NB4 (cell line): ENCODE measurements at regions not wholly inside any gene's neighbourhood (a gene's known extent, or its start where the extent isn't known, plus 50 kb on each side); places are given as distances from the start of the nearest gene placed in this dataset.

Experiments
- DNase-seq: peaks from one replicate; pipeline ENCODE4 v3.0.0; 2010; ENCODE audit warnings: low read depth
- H3K4me3 ChIP-seq: one replicate; pipeline ENCODE4 v1.5.1; 2011; ENCODE audit warnings: mild to moderate bottlenecking, low read depth, low read length, moderate library complexity
- CTCF ChIP-seq: IDR thresholded peaks from one replicate; pipeline ENCODE4 v1.5.1; 2012; ENCODE audit warnings: low read depth, low read length
- MYC ChIP-seq: IDR thresholded peaks from 2 replicates; pipeline ENCODE4 v1.6.1; 2011; ENCODE audit warnings: low read depth, low read length
- POLR2A ChIP-seq: IDR thresholded peaks from 2 replicates; pipeline ENCODE4 v1.6.1; 2011; ENCODE audit warnings: mild to moderate bottlenecking; ENCODE audit not compliant: insufficient read length; ENCODE audit errors: extremely low read depth
- TF ChIP-seq, protein P1 (sequence below): IDR thresholded peaks from 2 replicates; pipeline ENCODE4 v1.6.1; 2011; ENCODE audit warnings: low read depth, low read length

GRCh38 chr12:113758165-113758924 is 207.8 kb downstream of the RBM19 start:
- no peak overlapping the region for H3K4me3 ChIP-seq
- DNase-seq = no peak
- TF ChIP-seq POLR2A = no peak
- TF ChIP-seq CTCF = no peak
- TF ChIP-seq, protein P1, sequence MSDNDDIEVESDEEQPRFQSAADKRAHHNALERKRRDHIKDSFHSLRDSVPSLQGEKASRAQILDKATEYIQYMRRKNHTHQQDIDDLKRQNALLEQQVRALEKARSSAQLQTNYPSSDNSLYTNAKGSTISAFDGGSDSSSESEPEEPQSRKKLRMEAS = no peak
- no peak for TF ChIP-seq MYC

DNA sequence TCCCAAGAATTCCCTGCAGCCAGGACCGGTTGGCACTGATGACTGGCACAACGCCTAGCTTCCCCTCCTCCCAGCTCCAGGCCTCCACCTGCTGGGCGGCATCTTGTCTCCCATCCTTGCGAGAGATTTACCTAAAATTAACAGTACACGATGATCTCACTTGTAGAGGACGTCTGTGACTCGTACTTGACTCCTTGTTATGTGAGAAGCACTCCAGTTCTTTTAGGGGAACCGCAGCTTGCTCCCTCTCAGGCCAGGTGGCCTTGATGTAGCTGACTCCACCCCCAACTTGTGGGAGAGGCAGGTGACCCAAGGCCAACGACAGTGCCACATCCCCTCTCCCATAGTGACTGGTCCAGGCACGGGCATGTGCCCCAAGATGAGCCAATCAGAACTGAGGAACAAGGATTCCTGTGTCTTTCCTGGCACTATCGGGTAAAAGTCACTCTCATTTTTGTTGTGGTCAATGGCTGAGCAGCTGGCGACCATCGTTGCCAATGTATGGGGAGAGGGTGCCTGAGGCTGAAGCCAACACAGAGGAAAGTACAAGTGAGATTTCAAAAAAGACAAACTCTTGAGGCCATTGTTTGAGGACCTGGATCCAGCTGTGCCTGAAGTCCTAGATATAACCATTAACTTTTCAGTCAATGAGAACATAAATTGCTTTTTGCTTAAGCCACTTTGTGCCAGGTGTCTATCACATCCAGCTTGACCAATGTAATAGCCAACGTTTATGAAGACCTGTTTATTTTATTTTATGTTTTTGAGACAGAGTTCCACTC is 208.7 kb downstream of the RBM19 start:
- TF ChIP-seq, protein P1 = no peak
- TF ChIP-seq CTCF (no peak), MYC (no peak)
- H3K4me3 ChIP-seq = no peak overlapping the region
- DNase-seq = no peak

DNA sequence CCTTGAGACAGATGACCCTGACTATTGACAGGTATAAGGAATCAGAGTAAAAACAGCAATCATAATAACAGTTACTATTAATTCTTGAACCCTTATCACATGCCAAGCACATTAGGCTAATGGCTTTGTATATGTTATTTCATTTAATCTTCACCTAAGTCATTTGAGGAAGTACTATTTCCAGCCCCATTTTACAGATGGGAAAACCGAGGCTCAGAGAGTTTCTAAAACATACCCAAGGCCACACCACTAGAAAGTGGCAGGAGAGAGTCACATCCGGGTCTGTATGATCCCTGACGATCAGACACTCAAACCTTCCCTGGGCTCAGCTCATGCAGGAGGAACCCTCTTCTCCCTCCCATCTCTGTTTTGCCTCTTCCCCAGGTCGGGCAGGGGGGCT is 209.5 kb downstream of the RBM19 start:
- DNase-seq = no peak
- no peak overlapping the region for H3K4me3 ChIP-seq
- TF ChIP-seq, protein P1 = no peak
- TF ChIP-seq POLR2A (no peak), CTCF (no peak), MYC (no peak)

DNA sequence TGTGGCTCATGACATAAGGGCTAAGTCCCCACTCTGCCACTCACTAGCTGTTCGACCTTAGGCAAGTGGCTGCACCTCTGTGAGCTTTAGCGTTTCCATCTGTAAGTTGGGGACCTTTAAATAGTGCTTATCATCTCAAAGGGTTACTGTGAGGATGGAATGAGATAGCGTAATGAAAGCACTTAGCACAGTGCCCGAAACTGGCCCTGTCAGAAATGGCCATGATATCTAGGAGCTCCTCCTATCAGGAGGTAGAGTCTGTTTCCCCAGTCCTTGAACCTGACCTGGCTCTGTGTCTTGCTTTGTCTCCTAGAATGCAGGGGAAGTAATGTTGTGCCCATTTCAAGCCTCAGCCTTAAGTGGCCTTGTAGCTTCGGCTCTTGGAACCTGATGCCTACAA is 211.0 kb downstream of the RBM19 start:
- DNase-seq = no peak

GRCh38 chr12:113751513-113751912 is 214.6 kb downstream of the RBM19 start:
- TF ChIP-seq MYC = no peak
- TF ChIP-seq, protein P1 = no peak
- no peak for TF ChIP-seq CTCF
- no peak overlapping the region for H3K4me3 ChIP-seq
- no peak for DNase-seq

More for the DNA sequence above, 211.0 kb downstream of the RBM19 start:
- H3K4me3 ChIP-seq = no peak overlapping the region
- TF ChIP-seq, protein P1 = no peak
- TF ChIP-seq POLR2A = no peak
- TF ChIP-seq CTCF = no peak
- no peak for TF ChIP-seq MYC
